HCT116 (cell line): ENCODE measurements at regions not wholly inside any gene's neighbourhood (a gene's known extent, or its start where the extent isn't known, plus 50 kb on each side); places are given as distances from the start of the nearest gene placed in this dataset.

Source experiments
- ATAC-seq: fragments of 200-7000 bp; cut with Tn5 transposase; 2 replicates; pipeline ENCODE4 v1.9.1; 2020; ENCODE audit warnings: mild to moderate bottlenecking, moderate library complexity
- BruUV-seq: library from RNA; stranded (reverse); fragments of 400-500 nt; replicated peaks from 2 replicates; lab custom pipeline; 2021; lab: Mats Ljungman, UMichigan
- CTCF ChIA-PET: fragments of 300-600 bp; sonication (Branson Sonifier 250); formaldehyde crosslinking; loops from one replicate; lab custom pipeline; 2021; ENCODE audit warnings: antibody characterized with exemption; lab: Charles Lee
- POLR2A ChIA-PET: fragments of 300-600, 350-600 bp; sonication (Branson Sonifier 250); formaldehyde crosslinking; loops from one replicate; lab custom pipeline; 2021; ENCODE audit warnings: antibody characterized with exemption; lab: Charles Lee
- RAD21 ChIA-PET, 2 experiments: fragments of 300-600 bp; sonication (Branson Sonifier 250); formaldehyde crosslinking; loops; one replicate each; lab custom pipeline; 2023; ENCODE audit warnings: low total read pairs in 2 of 2; ENCODE audit not compliant: uncharacterized antibody in 2 of 2, unreplicated experiment in 2 of 2, low non-redundant PET in 1 of 2; lab: Charles Lee
- DNase-seq: peaks from one replicate; pipeline ENCODE4 v3.0.0-alpha.2; 2010; ENCODE audit warnings: low read depth, low spot score
- H2AFZ ChIP-seq: fragments of 200-600 bp; shearing (Covaris generic), sonication (generic); 2 replicates; pipeline ENCODE4 v1.6.1; 2017; ENCODE audit warnings: low read depth, mixed run types, mixed read lengths, antibody characterized with exemption, low read length; ENCODE audit not compliant: poor library complexity, severe bottlenecking
- H3K27ac ChIP-seq: 2 replicates; pipeline ENCODE4 v1.5.1; 2012; ENCODE audit warnings: low read depth, low read length
- H3K27me3 ChIP-seq: fragments of 200-600 bp; sonication (generic); 2 replicates; pipeline ENCODE4 v1.6.1; 2016; ENCODE audit warnings: mixed run types, low read length, mixed read lengths; ENCODE audit not compliant: insufficient read depth
- H3K36me3 ChIP-seq, 2 experiments: fragments of 200-500 bp in 1 of 2; fragments of 200-600 bp in 1 of 2; sonication (Bioruptor generic) in 1 of 2; sonication (generic) in 1 of 2; 2 replicates each; pipeline versions ENCODE4 v1.5.1 to v1.6.1; 2014 to 2016; ENCODE audit warnings: low read length in 2 of 2, inconsistent platforms in 1 of 2, mixed read lengths in 1 of 2, mixed run types in 1 of 2; ENCODE audit not compliant: insufficient read depth in 2 of 2, control insufficient read depth in 1 of 2
- H3K4me1 ChIP-seq, 2 experiments: fragments of 200-600 bp in 1 of 2; sonication (generic) in 1 of 2; 2 replicates each; pipeline versions ENCODE4 v1.5.1 to v1.6.1; 2012 to 2017; ENCODE audit warnings: low read length in 2 of 2, inconsistent platforms in 1 of 2, mild to moderate bottlenecking in 1 of 2, mixed read lengths in 1 of 2, mixed run types in 1 of 2, moderate library complexity in 1 of 2; ENCODE audit not compliant: insufficient read depth in 2 of 2, control insufficient read depth in 1 of 2
- H3K4me2 ChIP-seq: fragments of 200-600 bp; sonication (generic); 2 replicates; pipeline ENCODE4 v1.6.1; 2017; ENCODE audit warnings: mixed run types, low read length, mixed read lengths
- H3K4me3 ChIP-seq, 2 experiments: fragments of 200-600 bp in 1 of 2; sonication (generic) in 1 of 2; replicated peaks in 1 of 2; 2 replicates each; pipeline ENCODE4 v1.5.1; 2011 to 2016; ENCODE audit warnings: low read length in 2 of 2, control low read depth in 1 of 2, low read depth in 1 of 2, mild to moderate bottlenecking in 1 of 2, mixed read lengths in 1 of 2, mixed run types in 1 of 2
- H3K79me2 ChIP-seq: fragments of 200-600 bp; sonication (generic); 2 replicates; pipeline ENCODE4 v1.6.1; 2017; ENCODE audit warnings: mild to moderate bottlenecking, mixed run types, low read length, moderate library complexity, mixed read lengths; ENCODE audit not compliant: insufficient read depth
- H3K9ac ChIP-seq: fragments of 200-600 bp; sonication (generic); 2 replicates; pipeline ENCODE4 v1.6.1; 2016; ENCODE audit warnings: low read length, mixed read lengths
- H3K9me2 ChIP-seq: fragments of 200-600 bp; sonication (generic), shearing (Covaris generic); 2 replicates; pipeline ENCODE4 v1.6.1; 2017; ENCODE audit warnings: mixed run types, mild to moderate bottlenecking, moderate library complexity; ENCODE audit not compliant: insufficient read depth
- H3K9me3 ChIP-seq, 2 experiments: fragments of 200-500 bp in 1 of 2; fragments of 200-600 bp in 1 of 2; sonication (Bioruptor generic) in 1 of 2; sonication (generic) in 1 of 2; 2 replicates each; pipeline ENCODE4 v1.6.1; 2014 to 2017; ENCODE audit warnings: low read length in 2 of 2, mixed read lengths in 2 of 2, inconsistent platforms in 1 of 2, low read depth in 1 of 2, mild to moderate bottlenecking in 1 of 2, mixed run types in 1 of 2, moderate library complexity in 1 of 2; ENCODE audit not compliant: control insufficient read depth in 1 of 2, insufficient read depth in 1 of 2
- H4K20me1 ChIP-seq: fragments of 200-600 bp; sonication (generic), shearing (Covaris generic); 2 replicates; pipeline ENCODE4 v1.6.1; 2017; ENCODE audit warnings: mixed run types, mild to moderate bottlenecking, moderate library complexity; ENCODE audit not compliant: insufficient read depth
- ATF3 ChIP-seq: IDR thresholded peaks from 2 replicates; pipeline ENCODE4 v1.6.1; 2012
- CBX3 ChIP-seq: IDR thresholded peaks from 2 replicates; pipeline ENCODE4 v1.6.1; 2012; ENCODE audit warnings: low read depth
- CEBPB ChIP-seq: IDR thresholded peaks from 2 replicates; pipeline ENCODE4 v1.6.1; 2012; ENCODE audit warnings: low read depth
- CTCF ChIP-seq, 3 experiments: fragments of 200-600 bp in 1 of 3; sonication (generic) in 1 of 3; IDR thresholded peaks in 2 of 3; conservative IDR thresholded peaks in 1 of 3; 2 replicates each; pipeline ENCODE4 v1.5.1; 2012 to 2017; ENCODE audit warnings: low read depth in 2 of 3, low read length in 2 of 3, antibody characterized with exemption in 1 of 3, borderline replicate concordance in 1 of 3, control low read depth in 1 of 3, mild to moderate bottlenecking in 1 of 3, mixed read lengths in 1 of 3, mixed run types in 1 of 3, moderate library complexity in 1 of 3; ENCODE audit not compliant: insufficient read depth in 1 of 3
- EGR1 ChIP-seq: IDR thresholded peaks from 2 replicates; pipeline ENCODE4 v1.6.1; 2012; ENCODE audit warnings: low read depth
- EZH2phosphoT487 ChIP-seq: fragments of 200-600 bp; IDR thresholded peaks from 2 replicates; pipeline ENCODE4 v1.6.1; 2018; ENCODE audit warnings: antibody characterized with exemption, borderline replicate concordance
- JUND ChIP-seq: IDR thresholded peaks from 2 replicates; pipeline ENCODE4 v1.6.1; 2012
- SP1 ChIP-seq: IDR thresholded peaks from 2 replicates; pipeline ENCODE4 v1.6.1; 2012; ENCODE audit warnings: low read depth
- YY1 ChIP-seq: IDR thresholded peaks from 2 replicates; pipeline ENCODE4 v1.6.1; 2011; ENCODE audit warnings: low read length, low read depth, moderate library complexity, mild to moderate bottlenecking; ENCODE audit not compliant: insufficient replicate concordance; ENCODE audit errors: extremely low read depth
- ZBTB33 ChIP-seq: IDR thresholded peaks from 2 replicates; pipeline ENCODE4 v1.6.1; 2011; ENCODE audit warnings: mild to moderate bottlenecking, low read length, moderate library complexity; ENCODE audit not compliant: insufficient replicate concordance; ENCODE audit errors: extremely low read depth
- ZNF274 ChIP-seq: fragments of 200-500 bp; sonication (Bioruptor generic); IDR thresholded peaks from 2 replicates; pipeline ENCODE4 v1.6.1; 2014; ENCODE audit warnings: mild to moderate bottlenecking, low read depth, low read length, inconsistent platforms
- intact Hi-C: fragments of 100-400 bp; cut with micrococcal nuclease; formaldehyde crosslinking; loops from 2 replicates; pipeline ENCODE4 v1.10.0; 2022
- TF ChIP-seq, protein P1 (sequence below): IDR thresholded peaks from 2 replicates; pipeline ENCODE4 v1.6.1; 2012

- Histone ChIP-seq H3K9ac (no peak overlapping the region), H3K27ac (no peak overlapping the region), H3K9me2 (no peaks in the 10 kb centered on the region), H3K4me1 (peaks cover 7 to 10% of the 10 kb centered on the region in 2 experiments), H3K9me3 (no peaks in the 10 kb centered on the region), H3K4me3 (no peak overlapping the region), H3K4me2 (no peak overlapping the region), H4K20me1 (no peaks in the 10 kb centered on the region), H2AFZ (no peak overlapping the region), H3K36me3 (no peaks in the 10 kb centered on the region), H3K27me3 (no peaks in the 10 kb centered on the region), H3K79me2 (no peaks in the 10 kb centered on the region)
- ATAC-seq (no peak), DNase-seq (no peak)
- TF ChIP-seq YY1 (no peak), SP1 (no peak), ZBTB33 (no peak), CBX3 (no peak), ATF3 (no peak), JUND (no peak), EZH2phosphoT487 (no peak), EGR1 (no peak), CEBPB (no peak), CTCF (IDR thresholded peaks at IDR 0.05 in 2 of 3, conservative IDR thresholded peaks at IDR 0.05 in 1 of 3; ENCODE audit: borderline replicate concordance in 1 of 3, insufficient read depth in 1 of 3, low read depth in 2 of 3, low read length in 2 of 3) (no peak), ZNF274 (no peak)
- TF ChIP-seq, protein P1, sequence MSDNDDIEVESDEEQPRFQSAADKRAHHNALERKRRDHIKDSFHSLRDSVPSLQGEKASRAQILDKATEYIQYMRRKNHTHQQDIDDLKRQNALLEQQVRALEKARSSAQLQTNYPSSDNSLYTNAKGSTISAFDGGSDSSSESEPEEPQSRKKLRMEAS, result no peak
- ChIA-PET RAD21 (no interaction called here), POLR2A (no interaction called here), CTCF (no interaction called here)
- intact Hi-C loops, result no loop called here
- no TSS peak for BruUV-seq
These were observed 334.4 kb downstream of the PRELID2 start for GRCh38 chr5:145500710-145501109.
